ENCODE measurements at regions not wholly inside any gene's neighbourhood (a gene's known extent, or its start where the extent isn't known, plus 50 kb on each side); places are given as distances from the start of the nearest gene placed in this dataset.

DNA sequence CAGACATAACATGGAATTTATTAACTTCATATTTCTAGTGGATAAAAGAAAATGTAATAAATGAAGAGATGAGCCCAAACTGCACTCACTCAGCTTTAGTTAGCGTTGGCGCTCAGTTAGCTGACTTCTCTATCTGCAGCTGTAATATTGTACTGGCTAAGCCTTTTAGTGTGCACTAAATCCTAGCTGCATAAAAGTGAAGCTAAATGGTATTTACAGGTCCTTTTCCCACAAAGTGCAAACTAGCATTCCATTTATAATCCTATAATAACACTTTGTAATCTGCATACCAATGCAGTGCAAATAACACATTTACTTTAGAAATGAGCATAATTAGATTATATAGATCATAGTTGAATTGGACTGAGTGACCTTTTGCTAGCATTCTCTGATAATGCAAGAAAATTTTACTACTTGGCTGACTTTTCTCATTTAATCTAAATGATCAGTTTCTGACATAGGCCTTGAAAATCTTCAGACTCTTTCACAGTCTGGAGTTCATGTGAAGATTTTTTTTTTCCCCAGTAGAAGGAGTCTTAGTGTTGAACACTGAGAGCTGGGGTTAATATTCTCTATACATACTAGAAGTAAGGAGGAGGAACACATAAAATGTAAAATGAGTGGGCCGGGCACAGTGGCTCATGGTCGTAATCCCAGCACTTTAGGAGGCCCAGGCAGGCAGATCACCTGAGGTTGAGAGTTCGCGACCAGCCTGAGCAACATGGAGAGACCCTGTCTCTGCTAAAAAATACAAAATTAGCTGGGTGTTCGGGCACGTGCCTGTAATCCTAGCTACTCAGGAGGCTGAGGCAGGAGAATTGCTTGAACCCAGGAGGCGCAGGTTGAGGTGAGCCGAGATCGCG, 1426.4 kb downstream of the PCDH9 start:
- 94% methylated on average over 2 of the region's 12 CpGs; no CpG with 5 or more reads in 1 of the 2 experiments for WGBS, 2 experiments (ENCODE audit: extremely low coverage in 2 of 2, insufficient read length in 1 of 2)
- Histone ChIP-seq H4K8ac (ENCODE audit: low read depth in 2 of 2, low read length in 2 of 2) (no peak overlapping the region), H2BK5ac (ENCODE audit: low read depth, low read length, poor library complexity, severe bottlenecking) (no peak overlapping the region), H2AK9ac (replicated peaks; ENCODE audit: low read depth, low read length, poor library complexity) (no peak overlapping the region), H3K36me3 (ENCODE audit: control insufficient read depth, insufficient read depth, low read length) (no peaks in the 10 kb centered on the region), H3K4me3 (ENCODE audit: insufficient read depth, low read depth, low read length) (no peak overlapping the region), H2AK5ac (ENCODE audit: low read depth, low read length) (no peak overlapping the region), H2AFZ (replicated peaks; ENCODE audit: low read length, poor library complexity) (no peak overlapping the region), H3K27me3 (ENCODE audit: control insufficient read depth, insufficient read depth, low read length) (no peaks in the 10 kb centered on the region), H4K20me1 (ENCODE audit: insufficient read depth, low read length) (no peaks in the 10 kb centered on the region), H3K14ac (replicated peaks; ENCODE audit: low read depth, low read length) (no peak overlapping the region), H3K4me1 (ENCODE audit: control insufficient read depth, insufficient read depth, low read length) (no peaks in the 10 kb centered on the region), H3K9me1 (ENCODE audit: insufficient read depth, low read length) (no peaks in the 10 kb centered on the region), H4K5ac (ENCODE audit: low read depth, low read length) (no peak overlapping the region), H3K23ac (ENCODE audit: low read depth, low read length) (no peak overlapping the region), H3K27ac (ENCODE audit: insufficient read depth, low read length) (no peak overlapping the region), H3K4ac (ENCODE audit: low read depth, low read length) (no peak overlapping the region), H2BK20ac (ENCODE audit: low read depth, low read length) (no peak overlapping the region), H2BK15ac (ENCODE audit: low read depth, low read length) (no peak overlapping the region), H3K9me3 (ENCODE audit: control insufficient read depth, insufficient read depth, low read length) (no peaks in the 10 kb centered on the region), H2BK120ac (ENCODE audit: low read depth, low read length) (no peak overlapping the region), H4K91ac (ENCODE audit: insufficient read depth, low read depth, low read length) (no peak overlapping the region), H3K4me2 (ENCODE audit: low read depth, low read length) (no peak overlapping the region), H3K56ac (ENCODE audit: extremely low read depth, insufficient read depth, low read length) (no peak overlapping the region), H3K9ac (ENCODE audit: low read depth, low read length) (no peak overlapping the region), H3K18ac (ENCODE audit: low read depth, low read length) (no peak overlapping the region), H3K79me1 (ENCODE audit: low read depth in 1 of 2, low read length in 2 of 2) (no peaks in the 10 kb centered on the region)
- in situ Hi-C loops (cut with MboI; ENCODE audit: low sequenced_read_pairs) (no loop called here), dilution Hi-C loops (cut with HindIII; ENCODE audit: low sequenced_read_pairs, unreplicated experiment) (no loop called here), intact Hi-C loops (cut with micrococcal nuclease) (no loop called here)
- ATAC-seq (ENCODE audit: low read depth) (no peak), DNase-seq (no peak)
- POLR2A ChIA-PET (ENCODE audit: unreplicated experiment): no interaction called here
- TF ChIP-seq MXI1 (IDR thresholded peaks at IDR 0.05; ENCODE audit: borderline replicate concordance, low read depth, low read length) (no peak), RCOR1 (IDR thresholded peaks at IDR 0.05; ENCODE audit: insufficient replicate concordance, low read length) (no peak), RAD21 (IDR thresholded peaks at IDR 0.05; ENCODE audit: low read length) (no peak), BHLHE40 (IDR thresholded peaks at IDR 0.05; ENCODE audit: low read depth, low read length) (no peak), MAFK (IDR thresholded peaks at IDR 0.05; ENCODE audit: low read depth, low read length) (no peak), MAZ (IDR thresholded peaks at IDR 0.05; ENCODE audit: borderline replicate concordance, low read depth, low read length) (no peak), CEBPB (IDR thresholded peaks at IDR 0.05; ENCODE audit: low read depth, low read length) (no peak)
- TF ChIP-seq, protein P1, sequence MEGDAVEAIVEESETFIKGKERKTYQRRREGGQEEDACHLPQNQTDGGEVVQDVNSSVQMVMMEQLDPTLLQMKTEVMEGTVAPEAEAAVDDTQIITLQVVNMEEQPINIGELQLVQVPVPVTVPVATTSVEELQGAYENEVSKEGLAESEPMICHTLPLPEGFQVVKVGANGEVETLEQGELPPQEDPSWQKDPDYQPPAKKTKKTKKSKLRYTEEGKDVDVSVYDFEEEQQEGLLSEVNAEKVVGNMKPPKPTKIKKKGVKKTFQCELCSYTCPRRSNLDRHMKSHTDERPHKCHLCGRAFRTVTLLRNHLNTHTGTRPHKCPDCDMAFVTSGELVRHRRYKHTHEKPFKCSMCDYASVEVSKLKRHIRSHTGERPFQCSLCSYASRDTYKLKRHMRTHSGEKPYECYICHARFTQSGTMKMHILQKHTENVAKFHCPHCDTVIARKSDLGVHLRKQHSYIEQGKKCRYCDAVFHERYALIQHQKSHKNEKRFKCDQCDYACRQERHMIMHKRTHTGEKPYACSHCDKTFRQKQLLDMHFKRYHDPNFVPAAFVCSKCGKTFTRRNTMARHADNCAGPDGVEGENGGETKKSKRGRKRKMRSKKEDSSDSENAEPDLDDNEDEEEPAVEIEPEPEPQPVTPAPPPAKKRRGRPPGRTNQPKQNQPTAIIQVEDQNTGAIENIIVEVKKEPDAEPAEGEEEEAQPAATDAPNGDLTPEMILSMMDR (conservative IDR thresholded peaks at IDR 0.05; ENCODE audit: low read depth, low read length): no peak
- TF ChIP-seq, protein P2, sequence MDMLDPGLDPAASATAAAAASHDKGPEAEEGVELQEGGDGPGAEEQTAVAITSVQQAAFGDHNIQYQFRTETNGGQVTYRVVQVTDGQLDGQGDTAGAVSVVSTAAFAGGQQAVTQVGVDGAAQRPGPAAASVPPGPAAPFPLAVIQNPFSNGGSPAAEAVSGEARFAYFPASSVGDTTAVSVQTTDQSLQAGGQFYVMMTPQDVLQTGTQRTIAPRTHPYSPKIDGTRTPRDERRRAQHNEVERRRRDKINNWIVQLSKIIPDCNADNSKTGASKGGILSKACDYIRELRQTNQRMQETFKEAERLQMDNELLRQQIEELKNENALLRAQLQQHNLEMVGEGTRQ (IDR thresholded peaks at IDR 0.05; ENCODE audit: low read depth, low read length): no peak
- TF ChIP-seq, protein P3, sequence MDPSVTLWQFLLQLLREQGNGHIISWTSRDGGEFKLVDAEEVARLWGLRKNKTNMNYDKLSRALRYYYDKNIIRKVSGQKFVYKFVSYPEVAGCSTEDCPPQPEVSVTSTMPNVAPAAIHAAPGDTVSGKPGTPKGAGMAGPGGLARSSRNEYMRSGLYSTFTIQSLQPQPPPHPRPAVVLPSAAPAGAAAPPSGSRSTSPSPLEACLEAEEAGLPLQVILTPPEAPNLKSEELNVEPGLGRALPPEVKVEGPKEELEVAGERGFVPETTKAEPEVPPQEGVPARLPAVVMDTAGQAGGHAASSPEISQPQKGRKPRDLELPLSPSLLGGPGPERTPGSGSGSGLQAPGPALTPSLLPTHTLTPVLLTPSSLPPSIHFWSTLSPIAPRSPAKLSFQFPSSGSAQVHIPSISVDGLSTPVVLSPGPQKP (IDR thresholded peaks at IDR 0.05; ENCODE audit: borderline replicate concordance, low read depth, low read length): no peak
- CTCF ChIA-PET: no interaction called here
- BruUV-seq (replicated peaks): no TSS peak
